ENCODE measurements at regions not wholly inside any gene's neighbourhood (a gene's known extent, or its start where the extent isn't known, plus 50 kb on each side); places are given as distances from the start of the nearest gene placed in this dataset.

GRCh38 chr14:53384536-53384935 is 231.4 kb upstream of the DDHD1 start:
- H3K9me3 ChIP-seq, result no peaks in the 10 kb centered on the region
- no peaks in the 10 kb centered on the region for H3K36me3 ChIP-seq
- no peak overlapping the region for H3K27ac ChIP-seq
- no peaks in the 10 kb centered on the region for H3K4me1 ChIP-seq
- WGBS, 2 donors, result 95 to 98% methylated on average over 5 of the region's 5 CpGs
- no peak for DNase-seq
- intact Hi-C loops (cut with DNase I), result no loop called here
- no peak overlapping the region for H3K4me3 ChIP-seq
- no peaks in the 10 kb centered on the region for H3K27me3 ChIP-seq
- TF ChIP-seq POLR2A (IDR thresholded peaks at IDR 0.05) (no peak), EP300 (IDR thresholded peaks at IDR 0.05) (no peak), POLR2AphosphoS5 (IDR thresholded peaks at IDR 0.05) (no peak), CTCF (IDR thresholded peaks at IDR 0.05) (no peak)

GRCh38 chr14:53384073-53384472 is 230.9 kb upstream of the DDHD1 start:
- H3K36me3 ChIP-seq, result no peaks in the 10 kb centered on the region
- no peak overlapping the region for H3K27ac ChIP-seq
- no peaks in the 10 kb centered on the region for H3K27me3 ChIP-seq
- TF ChIP-seq POLR2A (IDR thresholded peaks at IDR 0.05), result no peak
- no peak for TF ChIP-seq POLR2AphosphoS5 (IDR thresholded peaks at IDR 0.05)
- no peak for TF ChIP-seq CTCF (IDR thresholded peaks at IDR 0.05)
- no peak for TF ChIP-seq EP300 (IDR thresholded peaks at IDR 0.05)
- H3K4me3 ChIP-seq, result no peak overlapping the region
- 59 to 89% methylated on average over 1 of the region's 1 CpG for WGBS, 2 donors
- intact Hi-C loops (cut with DNase I), result no loop called here
- DNase-seq, result no peak
- no peaks in the 10 kb centered on the region for H3K4me1 ChIP-seq
- H3K9me3 ChIP-seq, result no peaks in the 10 kb centered on the region

GRCh38 chr14:53381895-53382294 is 228.8 kb upstream of the DDHD1 start:
- no peaks in the 10 kb centered on the region for H3K27me3 ChIP-seq
- no peaks in the 10 kb centered on the region for H3K9me3 ChIP-seq
- 85 to 95% methylated on average over 2 of the region's 2 CpGs for WGBS, 2 donors
- intact Hi-C loops (cut with DNase I), result no loop called here
- H3K36me3 ChIP-seq, result no peaks in the 10 kb centered on the region
- no peak for TF ChIP-seq CTCF (IDR thresholded peaks at IDR 0.05)
- no peaks in the 10 kb centered on the region for H3K4me1 ChIP-seq
- no peak overlapping the region for H3K4me3 ChIP-seq
- no peak for DNase-seq
- no peak overlapping the region for H3K27ac ChIP-seq

GRCh38 chr14:53380867-53381225 is 227.7 kb upstream of the DDHD1 start:
- Histone ChIP-seq H3K27ac (no peak overlapping the region), H3K4me1 (peaks cover 0 to 4% (median under 1%) of the 10 kb centered on the region in 4 donors), H3K4me3 (no peak overlapping the region), H3K27me3 (no peaks in the 10 kb centered on the region), H3K36me3 (no peaks in the 10 kb centered on the region), H3K9me3 (no peaks in the 10 kb centered on the region)
- TF ChIP-seq POLR2A (IDR thresholded peaks at IDR 0.05), result no peak
- intact Hi-C loops (cut with DNase I), result no loop called here
- WGBS, 2 donors, result 24 to 29% methylated on average over 1 of the region's 1 CpG
- no peak for DNase-seq

GRCh38 chr14:53380052-53380866 is 227.1 kb upstream of the DDHD1 start:
- no peak for TF ChIP-seq CTCF (IDR thresholded peaks at IDR 0.05)
- no peak for TF ChIP-seq POLR2A (IDR thresholded peaks at IDR 0.05)
- TF ChIP-seq EP300 (IDR thresholded peaks at IDR 0.05), result no peak
- no peak for TF ChIP-seq POLR2AphosphoS5 (IDR thresholded peaks at IDR 0.05)
- no peak overlapping the region for H3K4me3 ChIP-seq
- H3K27me3 ChIP-seq, result no peaks in the 10 kb centered on the region
- 86 to 89% methylated on average over 3 of the region's 3 CpGs for WGBS, 2 donors
- DNase-seq, result no peak
- intact Hi-C loops (cut with DNase I), result no loop called here
- no peaks in the 10 kb centered on the region for H3K9me3 ChIP-seq
- peaks cover 0 to 10% (median 5%) of the 10 kb centered on the region in 4 donors for H3K4me1 ChIP-seq
- H3K27ac ChIP-seq, result no peak overlapping the region
- H3K36me3 ChIP-seq, result no peaks in the 10 kb centered on the region
